ENCODE measurements at regions not wholly inside any gene's neighbourhood (a gene's known extent, or its start where the extent isn't known, plus 50 kb on each side); places are given as distances from the start of the nearest gene placed in this dataset.

- no peak for TF ChIP-seq EZH2 (IDR thresholded peaks at IDR 0.05)
- TF ChIP-seq CTCF (IDR thresholded peaks at IDR 0.05) = no peak
- TF ChIP-seq EZH2phosphoT487 (IDR thresholded peaks at IDR 0.05) = no peak
Measured at GRCh38 chr4:104235967-104236366, 258.7 kb downstream of the CXXC4 start.

Measured in neural progenitor cell (in vitro differentiated cells).